GM23338 (cell line): ENCODE measurements at regions not wholly inside any gene's neighbourhood (a gene's known extent, or its start where the extent isn't known, plus 50 kb on each side); places are given as distances from the start of the nearest gene placed in this dataset.

Source experiments
- ATAC-seq: fragments of 200-7000 bp; cut with Tn5 transposase; 3 replicates; pipeline ENCODE4 v1.9.1; 2020
- DNase-seq: peaks from one replicate; pipeline ENCODE4 v3.0.0-alpha.2; 2015; ENCODE audit warnings: low spot score
- H2AFZ ChIP-seq: fragments of 200-600 bp; sonication (generic); 2 replicates; pipeline ENCODE4 v1.8.0; 2016; ENCODE audit warnings: antibody characterized with exemption, mild to moderate bottlenecking, moderate library complexity
- H3F3A ChIP-seq: fragments of 200-600 bp; sonication (generic); replicated peaks from 2 replicates; pipeline ENCODE4 v1.8.0; 2017; ENCODE audit warnings: antibody characterized with exemption, mixed run types, low read depth
- H3K27ac ChIP-seq: fragments of 200-600 bp; sonication (generic); 2 replicates; pipeline ENCODE4 v1.6.1; 2016; ENCODE audit warnings: low read depth
- H3K27me3 ChIP-seq: fragments of 200-600 bp; sonication (generic); 2 replicates; pipeline ENCODE4 v1.8.0; 2016; ENCODE audit warnings: mild to moderate bottlenecking, mixed run types, moderate library complexity; ENCODE audit not compliant: insufficient read depth
- H3K36me3 ChIP-seq: fragments of 200-600 bp; sonication (generic); 2 replicates; pipeline ENCODE4 v1.8.0; 2016; ENCODE audit warnings: mild to moderate bottlenecking; ENCODE audit not compliant: insufficient read depth
- H3K4me1 ChIP-seq: fragments of 200-600 bp; sonication (generic); 2 replicates; pipeline ENCODE4 v1.8.0; 2016; ENCODE audit warnings: mild to moderate bottlenecking, moderate library complexity; ENCODE audit not compliant: insufficient read depth
- H3K4me2 ChIP-seq: fragments of 200-600 bp; sonication (generic); 2 replicates; pipeline ENCODE4 v1.7.1; 2017; ENCODE audit warnings: mixed run types
- H3K4me3 ChIP-seq: fragments of 200-600 bp; sonication (generic); 2 replicates; pipeline ENCODE4 v1.6.1; 2016; ENCODE audit warnings: mixed run types
- H3K79me2 ChIP-seq: fragments of 200-600 bp; sonication (generic); replicated peaks from 2 replicates; pipeline ENCODE4 v1.8.0; 2017; ENCODE audit warnings: mild to moderate bottlenecking; ENCODE audit not compliant: insufficient read depth
- H3K9me2 ChIP-seq: fragments of 200-600 bp; sonication (generic); 2 replicates; pipeline ENCODE4 v1.8.0; 2017; ENCODE audit not compliant: insufficient read depth
- H4K20me1 ChIP-seq: fragments of 200-600 bp; sonication (generic); replicated peaks from 2 replicates; pipeline ENCODE4 v1.8.0; 2017; ENCODE audit warnings: mild to moderate bottlenecking; ENCODE audit not compliant: insufficient read depth
- H3K27ac Mint-ChIP-seq: 2 replicates; pipeline ENCODE4 v1.8.0; 2020; ENCODE audit warnings: inconsistent platforms, mild to moderate bottlenecking, moderate library complexity, mixed read lengths
- H3K27me3 Mint-ChIP-seq: 3 replicates; pipeline ENCODE4 v1.8.0; 2022; ENCODE audit warnings: low read depth, mild to moderate bottlenecking, moderate library complexity, mixed read lengths, inconsistent platforms; ENCODE audit not compliant: insufficient read depth, poor library complexity
- H3K36me3 Mint-ChIP-seq: 3 replicates; pipeline ENCODE4 v1.8.0; 2021; ENCODE audit warnings: low read depth, mild to moderate bottlenecking, inconsistent platforms, moderate library complexity, mixed read lengths
- H3K4me1 Mint-ChIP-seq: 3 replicates; pipeline ENCODE4 v1.8.0; 2020; ENCODE audit warnings: mild to moderate bottlenecking, inconsistent platforms, mixed read lengths
- H3K4me3 Mint-ChIP-seq: 3 replicates; pipeline ENCODE4 v1.8.0; 2021; ENCODE audit warnings: moderate library complexity, mild to moderate bottlenecking, inconsistent platforms, mixed read lengths
- H3K9me3 Mint-ChIP-seq: 3 replicates; pipeline ENCODE4 v1.8.0; 2020; ENCODE audit warnings: moderate library complexity, mild to moderate bottlenecking, inconsistent platforms, mixed read lengths
- CREB1 ChIP-seq: fragments of 250-450 bp; sonication (Bioruptor Pico); IDR thresholded peaks from 2 replicates; pipeline ENCODE4 v1.5.0; 2020; ENCODE audit warnings: low read depth, mild to moderate bottlenecking, moderate library complexity
- CTCF ChIP-seq, 2 experiments: fragments of 200-600 bp in 1 of 2; sonication (generic) in 1 of 2; conservative IDR thresholded peaks; 2 replicates each; pipeline versions ENCODE4 v1.5.1 to v1.6.1; 2016 to 2017; ENCODE audit warnings: antibody characterized with exemption in 2 of 2, low read depth in 2 of 2, mild to moderate bottlenecking in 2 of 2, moderate library complexity in 1 of 2
- EZH2 ChIP-seq: fragments of 200-600 bp; sonication (generic); IDR thresholded peaks from one replicate; pipeline ENCODE4 v1.8.0; 2017; ENCODE audit warnings: antibody characterized with exemption, mild to moderate bottlenecking, low read depth; ENCODE audit not compliant: unreplicated experiment
- EZH2phosphoT487 ChIP-seq: fragments of 200-600 bp; sonication (generic); IDR thresholded peaks from one replicate; pipeline ENCODE4 v1.8.1; 2018; ENCODE audit warnings: antibody characterized with exemption; ENCODE audit not compliant: unreplicated experiment
- JUNB ChIP-seq: IDR thresholded peaks from one replicate; pipeline ENCODE4 v1.6.1; 2016; ENCODE audit warnings: antibody characterized with exemption; ENCODE audit not compliant: unreplicated experiment
- NANOG ChIP-seq: IDR thresholded peaks from 2 replicates; pipeline ENCODE4 v1.6.1; 2016; ENCODE audit warnings: antibody characterized with exemption, borderline replicate concordance
- POLR2AphosphoS5 ChIP-seq: IDR thresholded peaks from 2 replicates; pipeline ENCODE4 v1.6.1; 2016; ENCODE audit warnings: antibody characterized with exemption, low read depth
- REST ChIP-seq: IDR thresholded peaks from one replicate; pipeline ENCODE4 v1.6.1; 2018; ENCODE audit warnings: antibody characterized with exemption; ENCODE audit not compliant: unreplicated experiment
- STAT1 ChIP-seq: IDR thresholded peaks from one replicate; pipeline ENCODE4 v1.6.1; 2016; ENCODE audit warnings: antibody characterized with exemption; ENCODE audit not compliant: unreplicated experiment
- ZNF114 ChIP-seq: fragments of 250-450 bp; sonication (Bioruptor Pico); IDR thresholded peaks from 2 replicates; pipeline ENCODE4 v1.5.0; 2020; ENCODE audit warnings: mild to moderate bottlenecking, moderate library complexity
- ZNF331 ChIP-seq: fragments of 250-450 bp; sonication (Bioruptor Pico); IDR thresholded peaks from 2 replicates; pipeline ENCODE4 v1.5.0; 2020; ENCODE audit warnings: low read depth, mild to moderate bottlenecking, moderate library complexity
- ZNF462 ChIP-seq: fragments of 250-450 bp; sonication (Bioruptor Pico); IDR thresholded peaks from 2 replicates; pipeline ENCODE4 v1.5.0; 2020; ENCODE audit warnings: mild to moderate bottlenecking, moderate library complexity
- TF ChIP-seq, protein P1 (sequence below): IDR thresholded peaks from 2 replicates; pipeline ENCODE4 v1.6.1; 2016; ENCODE audit warnings: antibody characterized with exemption

DNA sequence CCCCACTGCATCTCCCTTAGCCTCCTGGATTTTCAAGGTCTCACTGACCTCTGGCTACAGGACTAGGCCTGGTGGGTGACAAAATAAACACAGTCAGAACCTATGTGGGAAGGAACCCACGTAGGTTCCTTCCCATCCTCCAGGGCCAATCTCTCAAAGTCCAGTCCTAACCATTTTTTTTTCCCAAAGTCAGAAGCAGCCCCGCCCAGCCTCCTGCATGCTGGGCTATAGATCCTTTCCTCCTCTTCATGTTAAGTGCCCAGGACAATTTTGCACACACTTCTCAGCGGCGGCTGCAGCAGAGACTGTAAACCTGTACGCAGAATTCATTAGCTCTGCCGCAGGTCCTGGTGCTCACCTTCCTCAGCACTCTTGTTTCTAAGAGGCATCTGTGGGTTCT, 285.8 kb downstream of the NPIPA8 start:
- ATAC-seq (no peak), DNase-seq (no peak)
- H3K27ac ChIP-seq: no peak overlapping the region
- no peaks in the 10 kb centered on the region for H3K9me3 Mint-ChIP-seq
- TF ChIP-seq, protein P1, sequence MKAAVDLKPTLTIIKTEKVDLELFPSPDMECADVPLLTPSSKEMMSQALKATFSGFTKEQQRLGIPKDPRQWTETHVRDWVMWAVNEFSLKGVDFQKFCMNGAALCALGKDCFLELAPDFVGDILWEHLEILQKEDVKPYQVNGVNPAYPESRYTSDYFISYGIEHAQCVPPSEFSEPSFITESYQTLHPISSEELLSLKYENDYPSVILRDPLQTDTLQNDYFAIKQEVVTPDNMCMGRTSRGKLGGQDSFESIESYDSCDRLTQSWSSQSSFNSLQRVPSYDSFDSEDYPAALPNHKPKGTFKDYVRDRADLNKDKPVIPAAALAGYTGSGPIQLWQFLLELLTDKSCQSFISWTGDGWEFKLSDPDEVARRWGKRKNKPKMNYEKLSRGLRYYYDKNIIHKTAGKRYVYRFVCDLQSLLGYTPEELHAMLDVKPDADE: no peak
- TF ChIP-seq ZNF462 (CRISPR knock-in tag): no peak
- TF ChIP-seq ZNF114 (CRISPR knock-in tag): no peak
- TF ChIP-seq REST: no peak
- TF ChIP-seq CTCF (conservative IDR thresholded peaks at IDR 0.05; ENCODE audit: low read depth in 2 of 2): no peak
- TF ChIP-seq POLR2AphosphoS5: no peak
- no peak for TF ChIP-seq STAT1
- TF ChIP-seq NANOG: no peak
- no peak for TF ChIP-seq CREB1 (CRISPR knock-in tag)
- no peak for TF ChIP-seq EZH2phosphoT487
- TF ChIP-seq ZNF331 (CRISPR knock-in tag): no peak
- TF ChIP-seq EZH2: no peak
- no peak for TF ChIP-seq JUNB
- no peak overlapping the region for H2AFZ ChIP-seq
- no peaks in the 10 kb centered on the region for H4K20me1 ChIP-seq
- peaks cover 11% of the 10 kb centered on the region for H3K4me1 Mint-ChIP-seq
- H3K4me1 ChIP-seq: peaks cover 15% of the 10 kb centered on the region
- H3K79me2 ChIP-seq: no peaks in the 10 kb centered on the region
- peaks cover 5% of the 10 kb centered on the region; the same call in 1 of the 2 replicates for H3K9me2 ChIP-seq
- no peaks in the 10 kb centered on the region for H3F3A ChIP-seq
- H3K36me3 Mint-ChIP-seq: no peaks in the 10 kb centered on the region
- H3K27me3 ChIP-seq: no peaks in the 10 kb centered on the region
- no peak overlapping the region for H3K4me2 ChIP-seq
- H3K36me3 ChIP-seq: no peaks in the 10 kb centered on the region
- no peak overlapping the region for H3K27ac Mint-ChIP-seq
- no peak overlapping the region for H3K4me3 Mint-ChIP-seq
- H3K27me3 Mint-ChIP-seq: peaks cover 1% of the 10 kb centered on the region
- no peak overlapping the region for H3K4me3 ChIP-seq
